ENCODE measurements at regions not wholly inside any gene's neighbourhood (a gene's known extent, or its start where the extent isn't known, plus 50 kb on each side); places are given as distances from the start of the nearest gene placed in this dataset.

- peak; percentile 6 for DNase-seq
Measured at GRCh38 chr18:56545464-56545863, 92.9 kb downstream of the TXNL1 start.

GRCh38 chr18:56542476-56542875, 95.9 kb downstream of the TXNL1 start:
- DNase-seq, result no peak

GRCh38 chr18:56541793-56542192, 96.6 kb downstream of the TXNL1 start:
- DNase-seq, result peak; percentile 5

GRCh38 chr18:56541340-56541739, 97.1 kb downstream of the TXNL1 start:
- DNase-seq, result no peak

- DNase-seq, result no peak
Measured at GRCh38 chr18:56538746-56539145, 99.6 kb downstream of the TXNL1 start.

- DNase-seq, result no peak
Measured at GRCh38 chr18:56532176-56532840, 106.1 kb downstream of the TXNL1 start.

- no peak for DNase-seq
Measured at GRCh38 chr18:56522816-56523215, 115.6 kb downstream of the TXNL1 start.

- DNase-seq, result no peak
Measured at GRCh38 chr18:56521263-56521662, 117.1 kb downstream of the TXNL1 start.

GRCh38 chr18:56517761-56518160, 120.6 kb downstream of the TXNL1 start:
- DNase-seq, result no peak

- DNase-seq, result no peak
Measured at GRCh38 chr18:56517196-56517595, 121.2 kb downstream of the TXNL1 start.

GRCh38 chr18:56516789-56517188, 121.6 kb downstream of the TXNL1 start:
- no peak for DNase-seq

GRCh38 chr18:56515522-56515921, 122.9 kb downstream of the TXNL1 start:
- DNase-seq, result no peak

GRCh38 chr18:56511996-56512395, 126.4 kb downstream of the TXNL1 start:
- DNase-seq, result no peak

GRCh38 chr18:56510108-56510507, 128.3 kb downstream of the TXNL1 start:
- no peak for DNase-seq

- DNase-seq, result no peak
Measured at GRCh38 chr18:56509656-56510055, 128.7 kb downstream of the TXNL1 start.

GRCh38 chr18:56508370-56509036, 129.9 kb downstream of the TXNL1 start:
- no peak for DNase-seq

GRCh38 chr18:56505971-56506370, 132.4 kb downstream of the TXNL1 start:
- no peak for DNase-seq

- no peak for DNase-seq
Measured at GRCh38 chr18:56505293-56505692, 133.1 kb downstream of the TXNL1 start.

- DNase-seq, result no peak
Measured at GRCh38 chr18:56501896-56502295, 136.5 kb downstream of the TXNL1 start.

- DNase-seq, result no peak
Measured at GRCh38 chr18:56495884-56496283, 142.5 kb downstream of the TXNL1 start.

- no peak for DNase-seq
Measured at GRCh38 chr18:56493531-56493930, 144.9 kb downstream of the TXNL1 start.

GRCh38 chr18:56492136-56492535, 146.3 kb downstream of the TXNL1 start:
- DNase-seq, result peak; percentile 7

- no peak for DNase-seq
Measured at GRCh38 chr18:56490942-56491341, 147.4 kb downstream of the TXNL1 start.

- DNase-seq, result peak; percentile 55
Measured at GRCh38 chr18:56489893-56490292, 148.5 kb downstream of the TXNL1 start.

- DNase-seq, result peak; percentile 43
Measured at GRCh38 chr18:56488739-56489138, 149.7 kb downstream of the TXNL1 start.
